OCI-LY7 (cell line): ENCODE measurements at regions not wholly inside any gene's neighbourhood (a gene's known extent, or its start where the extent isn't known, plus 50 kb on each side); places are given as distances from the start of the nearest gene placed in this dataset.

ENCODE experiments used
- EZH2phosphoT487 ChIP-seq: fragments of 200-600 bp; sonication (generic); IDR thresholded peaks from 2 replicates; pipeline ENCODE4 v1.6.1; 2018; ENCODE audit warnings: low read depth, borderline replicate concordance, mild to moderate bottlenecking, mixed run types, antibody characterized with exemption, low read length, moderate library complexity, mixed read lengths
- TF ChIP-seq, protein P1 (sequence below): fragments of 200-600 bp; sonication (generic); conservative IDR thresholded peaks from 2 replicates; pipeline ENCODE4 v1.5.1; 2014; ENCODE audit warnings: mild to moderate bottlenecking, antibody characterized with exemption, low read length, moderate library complexity, mixed read lengths

DNA sequence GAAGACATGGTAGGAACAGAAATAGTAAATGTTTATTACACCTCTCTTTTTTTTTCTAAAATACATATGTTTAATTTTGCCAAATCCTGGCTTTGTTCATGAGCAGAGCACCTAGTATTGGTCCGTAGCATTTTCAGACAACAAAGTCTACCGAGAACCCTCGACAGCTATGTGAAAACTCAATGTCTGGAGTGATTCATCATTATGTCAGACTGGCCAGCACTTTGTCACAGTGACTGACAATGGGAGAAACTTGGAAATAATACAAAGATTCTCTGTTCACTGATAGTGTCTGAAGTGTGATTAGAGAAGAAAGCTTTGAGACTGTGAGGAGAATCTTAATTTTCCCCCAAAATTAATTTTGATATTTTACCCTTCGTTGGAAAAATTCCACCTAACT, 143.0 kb downstream of the HNMT start:
- TF ChIP-seq, protein P1, sequence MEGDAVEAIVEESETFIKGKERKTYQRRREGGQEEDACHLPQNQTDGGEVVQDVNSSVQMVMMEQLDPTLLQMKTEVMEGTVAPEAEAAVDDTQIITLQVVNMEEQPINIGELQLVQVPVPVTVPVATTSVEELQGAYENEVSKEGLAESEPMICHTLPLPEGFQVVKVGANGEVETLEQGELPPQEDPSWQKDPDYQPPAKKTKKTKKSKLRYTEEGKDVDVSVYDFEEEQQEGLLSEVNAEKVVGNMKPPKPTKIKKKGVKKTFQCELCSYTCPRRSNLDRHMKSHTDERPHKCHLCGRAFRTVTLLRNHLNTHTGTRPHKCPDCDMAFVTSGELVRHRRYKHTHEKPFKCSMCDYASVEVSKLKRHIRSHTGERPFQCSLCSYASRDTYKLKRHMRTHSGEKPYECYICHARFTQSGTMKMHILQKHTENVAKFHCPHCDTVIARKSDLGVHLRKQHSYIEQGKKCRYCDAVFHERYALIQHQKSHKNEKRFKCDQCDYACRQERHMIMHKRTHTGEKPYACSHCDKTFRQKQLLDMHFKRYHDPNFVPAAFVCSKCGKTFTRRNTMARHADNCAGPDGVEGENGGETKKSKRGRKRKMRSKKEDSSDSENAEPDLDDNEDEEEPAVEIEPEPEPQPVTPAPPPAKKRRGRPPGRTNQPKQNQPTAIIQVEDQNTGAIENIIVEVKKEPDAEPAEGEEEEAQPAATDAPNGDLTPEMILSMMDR = no peak
- TF ChIP-seq EZH2phosphoT487 = no peak
